Vagina (tissue), 2 donors: ENCODE measurements at regions not wholly inside any gene's neighbourhood (a gene's known extent, or its start where the extent isn't known, plus 50 kb on each side); places are given as distances from the start of the nearest gene placed in this dataset.

Experiments used
- CTCF ChIP-seq, 3 experiments: fragments of 450-650 bp in 2 of 3; fragments of 200-600 bp in 1 of 3; sonication (generic) in 1 of 3; IDR thresholded peaks; one replicate each; pipeline ENCODE4 v1.5.1; 2017 to 2019; ENCODE audit warnings: antibody characterized with exemption in 3 of 3, mild to moderate bottlenecking in 2 of 3, moderate library complexity in 2 of 3
- POLR2A ChIP-seq, 2 donors: fragments of 450-650 bp; IDR thresholded peaks; one replicate each; pipeline ENCODE4 v1.6.1; 2017; ENCODE audit warnings: antibody characterized with exemption in 2 of 2, mild to moderate bottlenecking in 2 of 2, moderate library complexity in 2 of 2
- POLR2AphosphoS5 ChIP-seq, 2 donors: sonication (generic); formaldehyde crosslinking; IDR thresholded peaks; one replicate each; pipeline ENCODE4 v1.9.0; 2017; ENCODE audit warnings: antibody characterized with exemption in 2 of 2, mild to moderate bottlenecking in 2 of 2, low read depth in 1 of 2; ENCODE audit not compliant: insufficient read depth in 1 of 2

GRCh38 chr14:53213761-53214160 lies 60.6 kb upstream of the DDHD1 start:
- TF ChIP-seq CTCF (IDR thresholded peaks at IDR 0.05) (no peak), POLR2AphosphoS5 (IDR thresholded peaks at IDR 0.05; ENCODE audit: insufficient read depth in 1 of 2, low read depth in 1 of 2) (no peak), POLR2A (IDR thresholded peaks at IDR 0.05) (no peak)
